GM12892 (cell line): ENCODE measurements at regions not wholly inside any gene's neighbourhood (a gene's known extent, or its start where the extent isn't known, plus 50 kb on each side); places are given as distances from the start of the nearest gene placed in this dataset.

Source experiments
- POLR2A ChIP-seq: IDR thresholded peaks from 2 replicates; pipeline ENCODE4 v1.6.1; 2011; ENCODE audit warnings: low read depth, low read length, control low read depth
- POLR2AphosphoS5 ChIP-seq: IDR thresholded peaks from 2 replicates; pipeline ENCODE4 v1.6.1; 2011; ENCODE audit warnings: low read depth, low read length, control low read depth
- TAF1 ChIP-seq: IDR thresholded peaks from 2 replicates; pipeline ENCODE4 v1.6.1; 2011; ENCODE audit warnings: low read depth, mild to moderate bottlenecking, control low read depth, low read length, borderline replicate concordance

GRCh38 chr9:79222483-79222882, 349.3 kb upstream of the TLE4 start:
- no peak for TF ChIP-seq POLR2A
- TF ChIP-seq TAF1: no peak
- TF ChIP-seq POLR2AphosphoS5: no peak
